Esophagus squamous epithelium (tissue), 4 donors: ENCODE measurements at regions not wholly inside any gene's neighbourhood (a gene's known extent, or its start where the extent isn't known, plus 50 kb on each side); places are given as distances from the start of the nearest gene placed in this dataset.

ENCODE experiments used
- CTCF ChIP-seq, 6 experiments: fragments of 450-650 bp in 4 of 6; fragments of 200-600 bp in 2 of 6; sonication (generic) in 2 of 6; IDR thresholded peaks; one replicate each; pipeline ENCODE4 v1.5.1; 2016 to 2019; ENCODE audit warnings: antibody characterized with exemption in 6 of 6, mild to moderate bottlenecking in 4 of 6, moderate library complexity in 4 of 6
- POLR2A ChIP-seq, 4 donors: fragments of 450-650 bp; IDR thresholded peaks; one replicate each; pipeline ENCODE4 v1.6.1; 2017; ENCODE audit warnings: antibody characterized with exemption in 4 of 4, mild to moderate bottlenecking in 4 of 4, moderate library complexity in 3 of 4

- TF ChIP-seq CTCF (IDR thresholded peaks at IDR 0.05) = no peak
- no peak for TF ChIP-seq POLR2A (IDR thresholded peaks at IDR 0.05)
Measured at GRCh38 chr15:70533931-70534742, 229.2 kb downstream of the UACA start.
